ENCODE measurements at regions not wholly inside any gene's neighbourhood (a gene's known extent, or its start where the extent isn't known, plus 50 kb on each side); places are given as distances from the start of the nearest gene placed in this dataset.
"Not testable (repeated sequence)": the region's sequence is repeated elsewhere in the genome, so short reads cannot be mapped to it uniquely, and the experiment has no call there.

DNA sequence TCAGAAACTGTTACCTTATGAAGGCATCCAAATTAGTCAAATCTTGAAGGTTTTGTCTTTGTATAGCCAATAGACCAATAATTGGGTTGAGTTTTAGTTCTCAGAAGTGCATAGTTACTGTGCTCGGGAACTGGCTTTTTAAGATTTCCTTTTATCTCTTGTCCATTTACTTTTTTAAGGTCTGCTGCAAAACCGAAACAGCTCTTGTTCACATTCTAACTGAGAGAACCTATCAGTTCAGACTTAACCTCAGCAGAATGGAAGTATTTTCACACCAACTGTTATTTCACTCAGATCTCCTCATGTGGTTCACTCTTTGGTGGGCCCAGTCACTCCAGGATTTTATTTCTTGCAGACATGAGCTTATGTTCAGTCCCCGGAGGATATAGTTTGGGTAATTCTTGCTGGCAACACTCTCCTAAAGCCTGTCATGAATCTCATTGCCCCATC is 55.5 kb downstream of the TPBG start:
- no peak for DNase-seq (ENCODE audit: low read depth in 2 of 2)

DNA sequence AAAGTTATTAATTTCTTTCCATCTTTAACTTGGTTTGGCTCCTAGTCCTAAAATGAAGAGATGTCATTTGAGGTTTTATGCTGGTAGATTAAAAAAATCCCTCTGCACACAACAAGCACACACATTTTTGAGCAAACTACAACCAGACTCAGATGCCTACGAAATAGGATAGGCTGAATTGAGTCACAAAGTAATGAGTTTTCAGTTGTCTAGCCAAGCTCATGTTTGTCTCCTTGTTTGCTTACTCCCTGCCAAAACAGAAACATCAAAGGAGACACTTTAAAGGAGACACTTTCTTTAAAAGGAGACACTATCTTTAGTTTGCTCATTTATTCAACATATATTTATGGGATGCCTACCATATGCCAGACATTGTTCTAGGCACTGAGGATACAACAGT is 56.2 kb downstream of the TPBG start:
- DNase-seq (ENCODE audit: low read depth in 2 of 2), result no peak

DNA sequence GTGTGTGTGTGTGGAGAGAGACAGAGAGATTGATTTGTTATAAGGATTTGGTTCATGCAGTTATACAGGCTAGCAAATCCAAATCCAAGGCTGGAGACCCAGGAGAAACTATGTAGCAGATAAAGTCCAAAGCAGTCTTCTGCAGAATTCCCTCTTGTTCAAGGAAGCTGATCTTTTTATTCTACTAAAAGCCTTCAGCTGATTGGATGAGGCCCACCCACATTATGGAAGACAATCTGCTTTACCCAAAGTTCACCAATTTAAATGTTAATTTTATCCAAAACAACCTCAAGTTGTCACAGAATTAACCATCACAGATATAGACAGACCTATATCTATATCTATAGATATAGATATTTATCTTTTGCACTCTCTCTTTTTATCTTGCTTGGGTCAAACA is 67.0 kb downstream of the TPBG start:
- DNase-seq (ENCODE audit: low read depth in 2 of 2), result no peak

DNA sequence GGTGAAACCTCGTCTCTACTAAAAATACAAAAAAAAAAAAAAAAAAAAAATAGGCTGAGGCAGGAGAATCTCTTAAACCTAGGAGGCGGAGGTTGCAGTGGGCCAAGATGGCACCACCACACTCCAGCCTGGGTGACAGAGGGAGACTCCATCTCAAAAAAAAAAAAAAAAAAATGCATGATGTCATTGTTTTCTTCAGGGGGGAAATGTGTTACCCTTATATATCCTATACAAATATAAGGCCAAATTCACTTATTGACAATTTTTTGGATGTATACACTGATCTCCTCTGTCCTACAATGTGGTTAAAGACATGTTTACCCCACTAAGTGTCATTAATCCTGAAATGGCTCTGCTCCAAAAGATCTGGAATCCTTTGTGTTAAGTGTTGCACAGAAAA is 73.1 kb downstream of the TPBG start:
- DNase-seq (ENCODE audit: low read depth in 2 of 2), result no peak

DNA sequence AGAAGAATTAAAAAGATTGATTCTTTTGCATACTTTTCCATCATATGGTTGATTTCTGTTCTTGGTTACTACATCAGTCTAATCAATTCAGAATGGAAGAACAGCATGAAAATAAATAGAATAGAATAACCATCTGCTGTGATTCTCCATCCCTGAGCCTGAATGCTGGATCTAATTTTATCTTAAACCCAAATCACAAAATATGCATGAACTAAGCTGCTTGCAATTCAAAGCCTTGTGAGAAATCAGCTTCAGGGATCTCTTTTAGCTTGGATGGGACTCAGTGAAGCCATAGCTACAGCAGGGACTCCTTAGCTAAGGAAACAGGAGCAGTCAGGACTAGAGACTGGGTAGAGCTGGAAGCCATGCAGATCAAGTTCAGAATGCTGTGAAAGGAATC is 74.1 kb downstream of the TPBG start:
- no peak for DNase-seq (ENCODE audit: low read depth in 2 of 2)

DNA sequence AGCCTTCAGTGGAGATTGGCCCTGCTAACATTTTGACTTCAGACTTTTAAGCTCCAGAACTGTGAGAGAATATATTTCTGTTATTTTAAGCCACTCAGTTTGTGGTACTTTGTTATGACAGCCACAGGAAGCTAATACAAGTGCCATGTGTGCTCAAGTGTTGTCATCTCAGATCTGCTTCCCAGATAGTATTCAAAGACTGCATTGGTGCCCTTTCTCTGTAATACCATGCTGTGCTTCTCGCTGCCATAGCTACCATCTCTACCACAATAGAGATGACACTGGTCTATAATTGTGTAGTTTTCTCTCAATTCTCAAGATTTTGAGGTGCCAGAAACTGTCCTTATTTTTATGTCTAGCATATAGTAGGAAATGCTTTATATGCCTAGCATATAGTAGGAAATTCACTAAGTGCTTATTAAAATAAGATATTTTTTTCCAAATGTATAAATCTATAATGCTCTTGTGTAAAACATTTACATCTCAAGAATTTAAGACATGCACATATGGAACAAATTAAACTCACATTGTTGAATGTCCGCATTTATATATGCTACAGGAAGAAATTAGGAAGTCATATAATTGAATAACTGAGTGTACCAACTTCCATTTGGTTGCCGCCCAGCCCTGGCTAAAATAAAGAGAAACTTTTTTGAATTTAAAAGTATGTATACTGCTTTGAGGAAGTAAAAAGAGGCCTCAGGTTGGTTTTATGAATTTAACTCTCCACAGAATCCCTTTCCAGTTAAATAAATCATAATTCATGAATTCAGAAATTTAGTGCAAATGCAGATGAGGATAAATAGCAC is 77.6 kb downstream of the TPBG start:
- DNase-seq (ENCODE audit: low read depth in 2 of 2), result no peak

DNA sequence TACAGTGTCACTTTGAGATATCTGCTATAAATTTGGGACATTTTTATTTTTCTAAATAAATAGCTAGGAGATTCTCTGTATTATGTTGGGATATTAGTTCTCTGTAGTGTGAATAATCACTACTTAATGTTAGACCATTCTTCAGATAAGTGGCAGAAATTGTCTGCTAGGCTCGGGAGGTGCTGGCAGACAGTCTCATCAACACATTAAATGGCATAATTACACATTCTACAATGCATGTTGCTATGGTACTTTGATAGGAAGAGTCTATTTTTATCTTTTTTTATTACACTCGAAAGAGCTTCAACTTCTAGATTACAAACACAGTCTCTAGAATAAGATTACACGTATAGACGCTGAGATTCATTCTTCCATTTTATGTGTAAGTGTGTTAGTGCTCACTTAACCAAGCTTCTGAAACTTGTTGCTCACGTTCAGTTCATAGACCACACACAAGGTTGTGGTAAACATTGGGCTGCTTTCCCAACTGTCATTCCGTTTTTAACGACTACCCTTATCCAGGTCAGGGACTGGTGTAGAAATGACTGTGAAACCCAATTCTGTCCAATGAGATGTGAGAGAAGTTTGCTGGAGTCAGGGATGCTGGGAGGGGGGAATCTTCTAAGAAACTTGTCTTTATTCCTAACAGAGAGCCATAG is 78.6 kb downstream of the TPBG start:
- DNase-seq (ENCODE audit: low read depth in 2 of 2), result no peak

DNA sequence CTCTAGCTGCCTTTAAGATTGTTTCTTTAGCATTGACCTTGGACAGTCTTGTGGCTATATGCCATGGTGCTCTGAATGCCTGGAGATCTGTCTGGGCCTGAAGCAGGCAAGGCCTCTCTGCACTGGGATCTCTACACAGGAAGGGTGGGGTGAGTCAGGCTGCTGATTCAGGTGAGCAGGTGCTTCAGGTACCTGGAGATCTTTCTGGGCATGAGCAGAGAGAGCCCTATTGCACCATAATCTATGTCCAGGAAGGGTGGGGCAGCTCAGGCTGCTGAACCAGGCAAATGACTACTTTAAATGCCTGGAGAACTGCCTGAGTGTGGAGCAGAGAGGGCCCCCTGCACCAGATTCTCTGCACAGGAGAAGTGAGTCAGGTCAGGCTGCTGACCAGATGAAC is 94.5 kb downstream of the TPBG start:
- DNase-seq (ENCODE audit: low read depth in 2 of 2), result no peak

DNA sequence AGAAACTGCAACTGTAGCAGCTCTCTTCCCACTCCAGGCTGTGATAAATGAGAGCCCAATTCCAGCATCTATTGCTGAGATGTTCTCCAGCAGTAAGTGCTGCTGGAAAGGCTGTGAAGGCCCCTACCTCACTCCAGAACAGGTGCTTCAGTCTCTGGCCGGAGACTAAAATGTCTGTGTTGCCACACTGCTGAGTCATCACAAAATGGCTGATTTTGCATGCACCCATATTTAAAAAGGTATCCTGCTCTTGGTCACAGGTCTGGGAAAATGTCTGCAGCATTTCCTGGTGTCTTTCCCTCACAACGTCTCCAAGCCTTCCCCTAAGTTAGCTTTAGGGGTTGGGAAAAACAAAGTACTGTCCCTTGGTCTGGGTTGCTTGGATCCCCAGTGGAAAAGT is 95.1 kb downstream of the TPBG start:
- DNase-seq (ENCODE audit: low read depth in 2 of 2), result no peak

DNA sequence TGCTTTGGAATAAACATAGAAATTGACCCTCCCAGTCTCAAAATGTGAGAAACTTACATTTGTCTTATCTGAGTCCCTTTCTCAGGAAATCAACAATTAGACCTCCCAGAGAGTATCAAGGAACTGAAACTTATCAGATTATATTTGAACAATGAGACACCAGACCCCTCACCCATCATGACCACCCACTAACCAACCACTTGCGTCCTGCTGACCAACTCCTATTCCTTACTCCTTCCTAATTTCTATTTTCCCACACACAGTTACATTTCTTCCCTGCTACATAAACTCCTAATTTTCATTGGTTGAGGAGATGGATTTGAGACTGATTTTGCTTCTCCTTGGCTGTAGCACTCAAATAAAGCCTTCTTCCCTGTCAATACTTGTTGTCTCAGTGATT is 97.9 kb downstream of the TPBG start:
- DNase-seq (ENCODE audit: low read depth in 2 of 2), result no peak

DNA sequence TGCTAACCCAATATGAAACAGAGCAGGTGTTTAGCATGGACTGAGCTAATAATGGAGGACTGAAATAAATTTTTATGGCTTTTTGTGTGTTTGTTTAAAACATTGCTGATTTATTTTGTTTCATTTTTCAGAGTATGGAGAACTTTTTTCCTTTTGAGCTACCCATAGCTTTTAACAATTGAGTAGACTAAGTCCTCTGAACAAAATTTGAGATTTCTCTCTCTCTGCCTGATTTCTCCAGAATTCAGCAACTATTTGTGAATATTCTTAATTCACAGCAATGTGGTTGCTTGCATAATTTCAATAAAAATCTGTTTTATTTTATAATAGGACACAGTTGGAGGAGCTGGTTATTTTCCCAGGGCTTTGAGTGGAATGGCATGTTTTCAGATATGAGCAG is 103.7 kb downstream of the TPBG start:
- DNase-seq (ENCODE audit: low read depth in 2 of 2), result no peak

DNA sequence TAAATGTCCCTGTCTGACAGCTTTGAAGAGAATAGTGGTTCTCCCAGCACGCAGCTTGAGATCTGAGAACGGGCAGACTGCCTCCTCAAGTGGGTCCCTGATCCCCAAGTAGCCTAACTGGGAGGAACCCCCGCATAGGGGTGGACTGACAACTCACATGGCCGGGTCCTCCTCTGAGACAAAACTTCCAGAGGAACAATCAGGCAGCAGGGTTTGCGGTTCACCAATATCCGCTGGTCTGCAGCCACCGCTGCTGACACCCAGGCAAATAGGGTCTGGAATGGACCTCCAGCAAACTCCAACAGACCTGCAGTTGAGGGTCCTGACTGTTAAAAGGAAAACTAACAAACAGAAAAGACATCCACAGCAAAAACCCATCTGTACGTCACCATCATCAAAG is 106.5 kb downstream of the TPBG start:
- not testable (repeated sequence) for DNase-seq (ENCODE audit: low read depth in 2 of 2)

DNA sequence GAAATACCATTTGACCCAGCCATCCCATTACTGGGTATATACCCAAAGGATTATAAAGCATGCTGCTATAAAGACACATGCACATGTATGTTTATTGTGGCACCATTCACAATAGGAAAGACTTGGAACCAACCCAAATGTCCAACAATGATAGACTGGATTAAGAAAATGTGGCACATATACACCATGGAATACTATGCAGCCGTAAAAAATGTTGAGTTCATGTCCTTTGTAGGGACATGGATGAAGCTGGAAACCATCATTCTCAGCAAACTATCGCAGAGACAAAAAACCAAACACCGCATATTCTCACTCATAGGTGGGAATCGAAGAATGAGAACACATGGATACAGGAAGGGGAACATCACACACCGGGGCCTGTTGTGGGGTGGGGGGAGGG is 111.5 kb downstream of the TPBG start:
- not testable (repeated sequence) for DNase-seq (ENCODE audit: low read depth in 2 of 2)

DNA sequence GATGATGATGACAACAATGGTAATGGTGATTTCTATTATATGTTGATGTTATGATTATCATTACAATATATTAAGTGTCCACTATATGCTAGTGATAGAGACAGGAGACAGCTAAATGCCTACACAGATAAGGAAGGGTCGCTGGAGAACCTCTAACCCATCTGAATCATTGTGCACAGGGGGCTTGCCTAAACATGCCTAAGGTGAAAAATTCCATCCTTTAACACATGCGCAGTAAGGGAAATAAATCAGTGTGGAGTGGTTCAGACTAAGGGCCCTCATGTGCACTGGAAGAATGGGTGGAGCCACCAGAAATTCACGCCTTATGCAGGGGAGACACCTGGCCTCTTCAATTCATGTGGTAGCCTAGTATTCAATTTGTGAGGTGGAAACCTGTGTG is 120.4 kb downstream of the TPBG start:
- DNase-seq (ENCODE audit: low read depth in 2 of 2), result no peak

DNA sequence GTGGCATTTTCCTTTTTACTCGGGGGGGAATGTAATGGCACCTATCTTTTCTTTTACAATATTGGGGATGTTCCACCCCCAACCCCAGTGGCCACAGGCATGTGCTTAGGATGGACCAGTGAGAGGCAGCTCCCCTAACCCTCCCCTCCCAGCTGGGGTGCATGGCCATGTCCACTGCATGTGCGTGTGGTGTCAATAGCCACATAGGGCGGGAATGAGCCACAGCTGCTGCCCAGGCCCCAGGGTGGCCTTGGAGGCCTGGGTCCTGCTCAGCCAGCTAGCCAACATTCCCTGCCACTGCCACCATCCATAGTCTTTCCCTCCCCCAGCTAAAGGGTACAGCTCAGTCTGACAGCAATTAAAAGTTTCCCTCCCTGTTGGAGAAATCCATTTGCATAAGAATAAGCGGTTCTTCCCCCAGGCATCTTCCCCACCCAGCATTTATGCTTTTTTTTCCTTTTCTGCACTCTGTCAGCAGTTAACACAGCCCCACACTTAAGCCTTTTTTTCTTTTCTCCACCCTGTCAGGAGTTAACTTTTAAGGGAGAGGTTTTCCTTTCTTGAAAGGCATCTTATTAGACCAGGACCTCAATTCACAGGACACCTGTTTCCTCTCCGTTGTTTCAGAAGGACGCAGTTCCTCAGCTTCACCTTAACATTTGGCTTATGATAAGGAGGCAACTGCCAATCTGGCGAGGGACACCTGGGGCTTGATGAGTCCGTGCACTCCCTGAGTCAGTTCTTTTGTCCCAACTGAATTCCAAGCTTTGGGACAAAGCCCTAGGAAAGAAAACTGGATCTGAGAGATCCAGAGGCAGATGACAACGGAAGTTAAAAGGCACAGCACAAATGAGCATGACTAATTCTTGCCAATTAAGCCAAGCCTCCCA is 121.4 kb downstream of the TPBG start:
- DNase-seq (ENCODE audit: low read depth in 2 of 2), result no peak

DNA sequence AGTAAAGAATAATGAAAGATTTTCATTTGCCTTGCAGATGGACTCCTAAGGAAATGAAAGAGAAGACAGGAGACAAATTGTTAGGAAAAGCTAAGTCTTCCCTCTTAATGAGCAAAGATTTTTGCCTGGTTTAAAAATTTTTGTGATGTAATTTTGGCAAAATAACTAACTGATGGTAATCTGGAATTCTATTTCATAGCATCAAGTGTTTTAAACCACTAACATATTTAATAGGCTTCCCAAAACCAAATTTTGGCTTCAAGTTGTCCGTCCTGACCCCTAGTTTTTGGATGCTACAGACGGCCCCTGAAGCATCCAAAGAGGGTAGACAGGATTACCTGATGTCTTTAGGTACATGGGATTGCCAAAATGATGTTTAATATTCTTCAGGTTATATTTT is 124.3 kb downstream of the TPBG start:
- DNase-seq (ENCODE audit: low read depth in 2 of 2), result no peak

DNA sequence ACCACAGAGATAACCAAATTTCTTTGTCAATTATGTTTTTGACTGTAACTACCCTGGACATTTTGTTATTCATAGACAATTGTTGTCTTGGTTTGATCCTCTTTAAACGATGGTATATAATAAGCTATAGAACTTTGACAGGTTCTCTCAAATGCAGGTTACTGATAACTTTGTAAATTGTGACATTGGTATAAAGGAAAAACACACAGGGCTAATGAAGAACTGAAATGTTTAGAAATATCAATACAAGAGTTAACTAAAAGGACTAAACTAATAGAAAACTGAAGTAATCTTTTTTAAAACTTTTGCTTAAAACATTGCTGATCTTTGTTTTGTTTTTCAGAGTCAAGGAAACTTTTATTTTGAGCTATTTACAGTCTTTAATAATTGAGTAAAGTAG is 124.8 kb downstream of the TPBG start:
- no peak for DNase-seq (ENCODE audit: low read depth in 2 of 2)

DNA sequence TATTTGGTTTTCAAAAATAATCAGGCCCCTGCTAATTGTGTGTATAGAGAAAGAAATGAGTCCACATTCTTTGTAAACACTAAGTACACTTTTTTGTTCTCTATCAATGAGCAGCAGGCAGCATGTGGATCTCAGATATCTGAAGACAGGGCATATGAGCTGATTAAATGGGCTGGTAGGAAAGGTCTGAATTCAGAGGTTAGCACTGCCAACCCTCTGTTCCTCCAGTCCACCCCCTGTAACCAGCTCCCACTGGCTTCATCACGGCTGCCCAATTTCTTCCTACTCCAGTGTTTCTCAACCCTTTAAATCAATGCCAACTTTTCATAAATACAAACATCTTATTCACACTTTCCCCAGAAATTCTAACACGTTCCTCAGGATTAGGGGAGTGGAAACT is 128.5 kb downstream of the TPBG start:
- DNase-seq (ENCODE audit: low read depth in 2 of 2), result no peak

DNA sequence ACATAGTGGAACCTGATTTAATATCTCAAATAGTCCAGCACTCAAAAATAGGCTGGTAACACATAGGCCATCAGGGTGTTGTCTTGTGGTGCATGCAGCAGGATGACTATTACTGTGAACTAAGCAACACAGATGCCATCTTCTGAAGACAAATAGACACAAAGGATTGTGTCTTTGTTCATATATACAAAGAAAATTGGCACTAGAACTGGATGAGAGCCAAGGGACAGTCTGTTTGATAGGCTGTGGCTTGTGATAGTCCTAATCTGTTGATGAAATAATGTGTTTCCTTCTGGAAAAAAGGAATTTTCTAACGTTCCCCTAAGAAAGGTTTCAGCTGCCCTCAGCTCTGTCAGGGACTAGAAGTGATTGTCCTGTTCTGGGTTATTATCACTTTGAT is 129.8 kb downstream of the TPBG start:
- DNase-seq (ENCODE audit: low read depth in 2 of 2), result no peak

DNA sequence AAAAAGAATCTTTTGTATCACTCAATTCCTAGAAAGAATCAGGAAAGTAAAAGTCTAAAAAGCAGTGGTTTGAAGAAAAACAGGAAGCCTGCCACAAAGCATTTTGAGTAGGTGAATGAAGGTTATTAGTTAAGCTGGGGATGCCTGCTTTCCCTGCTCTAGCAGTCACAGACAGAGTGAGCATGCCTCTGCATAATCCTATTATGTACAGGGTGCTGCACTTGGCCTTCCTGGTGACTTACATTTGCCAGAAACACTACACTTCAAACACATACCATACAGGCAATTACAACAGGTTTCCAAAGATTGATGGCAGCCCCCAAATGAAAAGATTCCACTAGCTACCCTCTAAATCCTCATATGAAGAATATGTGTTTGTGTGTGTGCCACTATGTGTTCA is 130.8 kb downstream of the TPBG start:
- DNase-seq (ENCODE audit: low read depth in 2 of 2), result no peak

DNA sequence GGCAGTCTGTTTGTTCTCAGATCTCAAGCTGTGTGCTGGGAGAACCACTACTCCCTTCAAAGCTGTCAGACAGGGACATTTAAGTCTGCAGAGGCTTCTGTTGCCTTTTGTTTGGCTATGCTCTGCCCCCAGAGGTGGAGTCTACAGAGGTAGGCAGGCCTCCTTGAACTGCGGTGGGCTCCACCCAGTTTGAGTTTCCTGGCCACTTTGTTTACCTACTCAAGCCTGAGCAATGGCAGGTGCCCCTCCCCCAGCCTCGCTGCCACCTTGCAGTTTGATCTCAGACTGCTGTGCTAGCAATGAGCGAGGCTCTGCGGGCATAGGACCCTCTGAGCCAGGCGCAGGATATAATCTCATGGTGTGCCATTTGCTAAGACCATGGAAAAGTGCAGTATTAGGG is 138.3 kb downstream of the TPBG start:
- DNase-seq (ENCODE audit: low read depth in 2 of 2), result not testable (repeated sequence)

DNA sequence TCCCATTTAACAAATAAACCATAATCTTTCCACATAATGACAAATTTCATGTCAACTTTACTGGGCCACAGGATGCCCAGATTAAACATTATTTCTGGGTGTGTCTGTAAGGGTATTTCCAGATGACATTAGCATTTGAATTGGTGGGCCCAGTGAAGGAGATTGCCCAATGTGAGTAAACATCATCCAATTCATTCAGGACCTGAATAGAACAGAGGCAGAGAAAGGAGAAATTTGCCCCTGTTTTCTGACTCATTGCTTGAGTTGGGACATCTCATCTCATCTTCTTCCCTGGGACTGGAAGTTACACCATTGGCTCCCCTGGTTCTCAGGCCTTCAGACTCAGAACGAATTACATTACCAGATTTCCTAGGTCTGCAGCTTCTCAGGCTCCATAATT is 142.9 kb downstream of the TPBG start:
- DNase-seq (ENCODE audit: low read depth in 2 of 2), result no peak

DNA sequence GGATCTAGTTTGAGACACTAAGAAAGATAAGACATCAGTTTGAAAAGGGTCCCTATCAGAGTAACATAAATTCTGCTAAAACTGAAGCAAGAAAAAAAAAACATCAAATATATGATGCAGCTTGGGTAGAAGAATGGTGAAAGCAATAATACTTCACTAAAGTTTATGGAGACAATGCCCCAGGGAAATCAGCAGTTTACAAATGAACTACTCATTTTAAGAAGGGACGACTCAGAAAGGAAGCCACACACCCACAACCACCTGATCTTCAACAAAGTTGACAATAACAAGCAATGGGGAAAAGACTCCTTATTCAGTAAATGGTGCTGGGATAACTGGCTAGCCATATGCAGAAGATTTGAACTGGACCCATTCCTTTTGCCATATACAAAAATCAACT is 143.5 kb downstream of the TPBG start:
- DNase-seq (ENCODE audit: low read depth in 2 of 2), result no peak

All from stimulated activated CD4-positive, alpha-beta T cell treated with anti-CD3 and anti-CD28 coated beads, Interleukin-4, amount 100 ng/mL, for 48 hours (primary cell).